ENCODE measurements at regions not wholly inside any gene's neighbourhood (a gene's known extent, or its start where the extent isn't known, plus 50 kb on each side); places are given as distances from the start of the nearest gene placed in this dataset.

DNA sequence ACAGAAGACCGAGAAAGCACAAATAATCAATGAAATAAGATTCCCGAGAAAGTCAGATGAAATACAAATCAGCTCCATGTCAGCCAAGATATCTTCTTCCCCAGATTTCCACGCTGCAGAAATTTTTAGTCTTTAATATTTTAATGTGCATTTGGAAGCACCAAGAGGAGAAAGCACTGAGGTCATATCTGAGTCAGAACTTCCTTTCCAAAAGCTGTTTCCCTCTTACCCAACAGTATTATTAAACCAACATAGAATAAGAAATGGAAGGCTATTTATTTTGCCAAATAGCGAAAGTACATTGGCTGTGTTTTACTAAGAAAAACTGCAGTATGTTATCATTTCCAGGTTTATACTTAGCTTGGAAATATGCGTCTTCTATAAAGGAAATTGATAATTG is 772.1 kb upstream of the CDH9 start:
- no peak overlapping the region for H3K4me3 ChIP-seq (replicated peaks; ENCODE audit: low read depth, low read length)
- TF ChIP-seq, protein P1, sequence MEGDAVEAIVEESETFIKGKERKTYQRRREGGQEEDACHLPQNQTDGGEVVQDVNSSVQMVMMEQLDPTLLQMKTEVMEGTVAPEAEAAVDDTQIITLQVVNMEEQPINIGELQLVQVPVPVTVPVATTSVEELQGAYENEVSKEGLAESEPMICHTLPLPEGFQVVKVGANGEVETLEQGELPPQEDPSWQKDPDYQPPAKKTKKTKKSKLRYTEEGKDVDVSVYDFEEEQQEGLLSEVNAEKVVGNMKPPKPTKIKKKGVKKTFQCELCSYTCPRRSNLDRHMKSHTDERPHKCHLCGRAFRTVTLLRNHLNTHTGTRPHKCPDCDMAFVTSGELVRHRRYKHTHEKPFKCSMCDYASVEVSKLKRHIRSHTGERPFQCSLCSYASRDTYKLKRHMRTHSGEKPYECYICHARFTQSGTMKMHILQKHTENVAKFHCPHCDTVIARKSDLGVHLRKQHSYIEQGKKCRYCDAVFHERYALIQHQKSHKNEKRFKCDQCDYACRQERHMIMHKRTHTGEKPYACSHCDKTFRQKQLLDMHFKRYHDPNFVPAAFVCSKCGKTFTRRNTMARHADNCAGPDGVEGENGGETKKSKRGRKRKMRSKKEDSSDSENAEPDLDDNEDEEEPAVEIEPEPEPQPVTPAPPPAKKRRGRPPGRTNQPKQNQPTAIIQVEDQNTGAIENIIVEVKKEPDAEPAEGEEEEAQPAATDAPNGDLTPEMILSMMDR (IDR thresholded peaks at IDR 0.05; ENCODE audit: insufficient read depth, low read length, poor library complexity, severe bottlenecking), result no peak
- DNase-seq (ENCODE audit: extremely low read depth, insufficient read length), result no peak
- H3K27me3 ChIP-seq (replicated peaks; ENCODE audit: control insufficient read depth, insufficient read depth, low read length), result no peaks in the 10 kb centered on the region
- H3K36me3 ChIP-seq (ENCODE audit: control insufficient read depth, insufficient read depth, low read length), result no peaks in the 10 kb centered on the region

DNA sequence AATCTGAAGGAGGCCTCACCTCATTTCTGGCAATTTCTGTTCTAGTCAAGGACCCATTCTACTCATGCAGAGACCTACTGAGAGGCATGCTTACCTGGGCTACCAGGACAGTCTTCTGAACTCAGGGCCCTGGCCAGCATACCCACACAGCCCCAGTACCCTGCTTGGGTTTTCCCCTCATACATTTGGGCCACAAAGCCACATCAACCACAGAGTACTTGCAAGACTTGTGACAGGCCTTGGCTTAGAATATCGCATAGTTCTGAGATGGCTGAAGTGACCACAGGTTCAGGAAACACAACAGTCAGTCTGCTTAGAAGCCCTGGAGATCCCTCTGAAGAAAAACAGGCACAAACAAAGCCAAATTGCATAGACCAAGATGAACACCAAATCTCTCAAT is 758.8 kb upstream of the CDH9 start:
- Histone ChIP-seq H3K4me3 (replicated peaks; ENCODE audit: low read depth, low read length) (no peak overlapping the region), H3K36me3 (ENCODE audit: control insufficient read depth, insufficient read depth, low read length) (no peaks in the 10 kb centered on the region), H3K27me3 (replicated peaks; ENCODE audit: control insufficient read depth, insufficient read depth, low read length) (no peaks in the 10 kb centered on the region)
- TF ChIP-seq, protein P1 (IDR thresholded peaks at IDR 0.05; ENCODE audit: insufficient read depth, low read length, poor library complexity, severe bottlenecking), result no peak
- no peak for DNase-seq (ENCODE audit: extremely low read depth, insufficient read length)

DNA sequence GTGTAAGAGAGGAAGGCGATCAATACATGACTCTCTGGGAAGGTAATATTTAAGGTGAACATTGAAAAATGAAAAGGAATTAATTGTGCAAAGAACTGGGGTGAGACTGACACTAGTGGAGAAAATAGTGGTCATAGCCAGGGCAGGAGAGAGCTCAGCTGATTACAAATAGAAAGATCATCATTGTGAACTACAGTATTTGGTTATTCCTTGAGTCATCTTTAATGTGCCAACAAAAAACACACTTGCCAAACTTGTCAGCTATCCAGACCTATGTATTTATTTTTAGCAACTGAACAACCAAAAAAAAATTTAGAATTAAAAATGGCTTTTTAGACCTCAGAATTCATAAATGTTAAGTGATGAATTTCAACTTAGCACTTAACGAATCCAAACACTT is 749.8 kb upstream of the CDH9 start:
- no peak overlapping the region for H3K4me3 ChIP-seq (replicated peaks; ENCODE audit: low read depth, low read length)
- TF ChIP-seq, protein P1 (IDR thresholded peaks at IDR 0.05; ENCODE audit: insufficient read depth, low read length, poor library complexity, severe bottlenecking), result no peak
- no peaks in the 10 kb centered on the region for H3K27me3 ChIP-seq (replicated peaks; ENCODE audit: control insufficient read depth, insufficient read depth, low read length)
- H3K36me3 ChIP-seq (ENCODE audit: control insufficient read depth, insufficient read depth, low read length), result no peaks in the 10 kb centered on the region
- DNase-seq (ENCODE audit: extremely low read depth, insufficient read length), result no peak

DNA sequence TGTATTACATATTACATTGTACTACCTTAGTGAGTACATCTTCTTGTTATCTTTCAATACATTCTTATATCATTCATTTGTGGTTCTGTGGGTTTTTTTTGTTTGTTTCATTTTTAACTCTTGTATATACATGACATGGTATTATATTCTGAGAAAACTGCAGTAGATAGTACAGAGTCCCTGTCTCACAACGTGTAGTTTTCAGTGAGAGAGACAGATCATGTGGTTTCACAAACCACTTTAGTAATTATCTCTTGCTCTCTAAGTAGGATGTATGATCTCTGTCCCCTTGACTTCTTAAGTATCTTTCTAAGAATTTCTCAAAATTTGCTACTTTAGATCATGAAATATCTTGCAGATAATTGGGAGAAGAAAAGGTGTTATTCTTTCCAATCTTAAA is 745.9 kb upstream of the CDH9 start:
- Histone ChIP-seq H3K27me3 (replicated peaks; ENCODE audit: control insufficient read depth, insufficient read depth, low read length) (no peaks in the 10 kb centered on the region), H3K4me3 (replicated peaks; ENCODE audit: low read depth, low read length) (no peak overlapping the region), H3K36me3 (ENCODE audit: control insufficient read depth, insufficient read depth, low read length) (no peaks in the 10 kb centered on the region)
- no peak for DNase-seq (ENCODE audit: extremely low read depth, insufficient read length)
- TF ChIP-seq, protein P1 (IDR thresholded peaks at IDR 0.05; ENCODE audit: insufficient read depth, low read length, poor library complexity, severe bottlenecking), result no peak

DNA sequence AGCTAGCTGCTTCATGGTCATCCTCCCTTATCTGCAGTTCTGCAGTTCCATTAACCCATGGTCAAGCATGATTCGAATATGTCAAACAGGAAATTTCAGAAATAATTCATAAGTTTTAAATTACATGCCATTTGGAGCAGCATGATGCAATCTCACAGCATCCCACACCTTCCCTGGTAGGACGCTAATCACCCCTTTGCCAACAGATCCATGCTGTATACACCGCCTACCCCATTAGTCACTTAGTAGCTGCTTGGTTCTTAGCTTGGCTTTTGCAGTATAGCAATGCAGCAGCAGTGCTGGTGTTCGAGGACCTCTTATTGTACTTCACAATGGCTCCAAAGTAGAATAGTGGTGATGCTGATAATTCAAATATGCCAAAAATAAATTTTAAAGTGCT is 739.7 kb upstream of the CDH9 start:
- H3K36me3 ChIP-seq (ENCODE audit: control insufficient read depth, insufficient read depth, low read length), result no peaks in the 10 kb centered on the region
- no peak for DNase-seq (ENCODE audit: extremely low read depth, insufficient read length)
- TF ChIP-seq, protein P1 (IDR thresholded peaks at IDR 0.05; ENCODE audit: insufficient read depth, low read length, poor library complexity, severe bottlenecking), result no peak

DNA sequence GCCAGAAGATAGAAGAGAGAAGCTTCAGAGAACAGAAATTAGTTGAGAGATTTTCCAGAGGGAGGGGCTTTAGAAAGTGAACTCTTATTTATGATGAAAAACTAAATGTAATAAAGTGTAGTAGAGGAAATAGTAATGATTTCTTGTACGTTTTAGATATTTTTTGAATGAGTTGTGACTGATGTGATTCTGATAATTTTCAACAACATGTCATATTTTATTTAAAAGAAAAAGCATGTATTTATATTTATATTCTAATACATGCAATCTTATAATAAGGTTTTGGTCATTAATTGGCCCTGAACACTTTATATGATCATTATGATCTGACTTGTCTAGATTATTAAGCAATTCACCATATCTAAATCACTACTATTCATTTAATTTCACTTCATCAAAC is 735.2 kb upstream of the CDH9 start:
- TF ChIP-seq, protein P1 (IDR thresholded peaks at IDR 0.05; ENCODE audit: insufficient read depth, low read length, poor library complexity, severe bottlenecking), result no peak
- Histone ChIP-seq H3K4me3 (replicated peaks; ENCODE audit: low read depth, low read length) (no peak overlapping the region), H3K27me3 (replicated peaks; ENCODE audit: control insufficient read depth, insufficient read depth, low read length) (no peaks in the 10 kb centered on the region), H3K36me3 (ENCODE audit: control insufficient read depth, insufficient read depth, low read length) (no peaks in the 10 kb centered on the region)
- DNase-seq (ENCODE audit: extremely low read depth, insufficient read length), result no peak

More for the DNA sequence above, 739.7 kb upstream of the CDH9 start:
- H3K27me3 ChIP-seq (replicated peaks; ENCODE audit: control insufficient read depth, insufficient read depth, low read length), result no peaks in the 10 kb centered on the region
- H3K4me3 ChIP-seq (replicated peaks; ENCODE audit: low read depth, low read length), result no peak overlapping the region

All from GM06990 (cell line).